ENCODE measurements at regions not wholly inside any gene's neighbourhood (a gene's known extent, or its start where the extent isn't known, plus 50 kb on each side); places are given as distances from the start of the nearest gene placed in this dataset. TPM values are rescaled to one million over a fixed set of nuclear protein-coding genes. Genes with fewer than 3 reads are reported as not detected.

Small RNA genes lying in the stretch of these regions (small RNA-seq; reads per million reads assigned to genes)
- gene AC005588.1 (not detected), gene AC079809.1 (not detected)
